A549 (cell line): ENCODE measurements at regions not wholly inside any gene's neighbourhood (a gene's known extent, or its start where the extent isn't known, plus 50 kb on each side); places are given as distances from the start of the nearest gene placed in this dataset.

Experiments
- ATAC-seq, 2 experiments: fragments of 200-7000 bp in 1 of 2; fragments of >200 bp in 1 of 2; cut with Nextera tagmentation in 1 of 2; cut with Tn5 transposase in 1 of 2; 3 replicates each; pipeline versions ENCODE4 v1.8.0 to v1.9.1; 2018 to 2020; ENCODE audit warnings: mild to moderate bottlenecking in 1 of 2, moderate library complexity in 1 of 2
- CTCF ChIA-PET: fragments of 300-600 bp; sonication (Branson Sonifier 250); formaldehyde crosslinking; extraction: SDS; loops from one replicate; lab custom pipeline; 2021; ENCODE audit warnings: antibody characterized with exemption, inconsistent platforms; lab: Yijun Ruan, JAX
- POLR2A ChIA-PET: fragments of 350-600 bp; formaldehyde crosslinking; extraction: SDS; loops from one replicate; lab custom pipeline; 2021; ENCODE audit warnings: antibody characterized with exemption, inconsistent platforms; lab: Yijun Ruan, JAX
- DNase-seq, 2 experiments: peaks; one replicate each; pipeline versions ENCODE4 v3.0.0 to v3.0.0-alpha.2; 2011 to 2016; ENCODE audit warnings: low read depth in 1 of 2, low spot score in 1 of 2
- FAIRE-seq: peaks from 2 replicates; lab custom pipeline; 2011; peaks lifted over from hg19 to GRCh38; lab: Jason Lieb, UNC
- H3K27ac ChIP-seq, 2 experiments: fragments of >200 bp; sonication (Bioruptor Twin); formaldehyde crosslinking; 3 replicates each; pipeline ENCODE4 v1.5.1; 2016 to 2017
- H3K4me1 ChIP-seq: fragments of >200 bp; sonication (Bioruptor Twin); formaldehyde crosslinking; 3 replicates; pipeline ENCODE4 v1.6.1; 2016
- H3K4me2 ChIP-seq: fragments of >200 bp; sonication (Bioruptor Twin); formaldehyde crosslinking; 3 replicates; pipeline ENCODE4 v1.6.1; 2016
- H3K4me3 ChIP-seq: fragments of >200 bp; sonication (Bioruptor Twin); formaldehyde crosslinking; 3 replicates; pipeline ENCODE4 v1.5.1; 2016
- H3K9me3 ChIP-seq: fragments of >200 bp; sonication (Bioruptor Twin); formaldehyde crosslinking; 3 replicates; pipeline ENCODE4 v1.6.1; 2016
- CBX2 ChIP-seq: fragments of 200-600 bp; sonication (generic); IDR thresholded peaks from 2 replicates; pipeline ENCODE4 v1.6.1; 2016; ENCODE audit warnings: low read depth, mild to moderate bottlenecking, borderline replicate concordance
- CBX8 ChIP-seq: fragments of 200-600 bp; sonication (generic); IDR thresholded peaks from 2 replicates; pipeline ENCODE4 v1.6.1; 2016
- CEBPB ChIP-seq, 2 experiments: fragments of >200 bp in 1 of 2; sonication (Bioruptor Twin) in 1 of 2; formaldehyde crosslinking in 1 of 2; IDR thresholded peaks; 2 replicates each; pipeline ENCODE4 v1.6.1; 2012 to 2016
- CHD2 ChIP-seq: fragments of 150-350 bp; IDR thresholded peaks from 2 replicates; pipeline ENCODE4 v1.6.1; 2014; ENCODE audit warnings: low read length; ENCODE audit not compliant: partially characterized antibody
- EHF ChIP-seq: fragments of 250-450 bp; sonication (Bioruptor Pico); IDR thresholded peaks from 2 replicates; pipeline ENCODE4 v1.5.0; 2020; ENCODE audit warnings: mild to moderate bottlenecking
- EHMT2 ChIP-seq: fragments of 200-600 bp; sonication (generic); IDR thresholded peaks from 2 replicates; pipeline ENCODE4 v1.6.1; 2016; ENCODE audit warnings: antibody characterized with exemption, low read depth, mild to moderate bottlenecking, moderate library complexity
- EP300 ChIP-seq, 2 experiments: fragments of >200 bp; sonication (Bioruptor Twin); formaldehyde crosslinking; IDR thresholded peaks; 2 replicates in 1 of 2; 3 replicates in 1 of 2; pipeline ENCODE4 v1.6.1; 2016 to 2017
- FOSB ChIP-seq: fragments of 250-450 bp; sonication (Bioruptor Pico); IDR thresholded peaks from 2 replicates; pipeline ENCODE4 v1.5.0; 2020; ENCODE audit warnings: mild to moderate bottlenecking, moderate library complexity
- FOSL2 ChIP-seq, 2 experiments: fragments of 450-650 bp in 1 of 2; fragments of >200 bp in 1 of 2; sonication (Bioruptor Twin) in 1 of 2; formaldehyde crosslinking; IDR thresholded peaks; 2 replicates each; pipeline versions ENCODE4 v1.5.0 to v1.6.1; 2016 to 2020; ENCODE audit warnings: mild to moderate bottlenecking in 1 of 2, moderate library complexity in 1 of 2
- FOXS1 ChIP-seq: fragments of 250-450 bp; sonication (Bioruptor Pico); IDR thresholded peaks from 2 replicates; pipeline ENCODE4 v1.5.0; 2020; ENCODE audit warnings: mild to moderate bottlenecking, moderate library complexity
- HEYL ChIP-seq: fragments of 250-450 bp; sonication (Bioruptor Pico); IDR thresholded peaks from 2 replicates; pipeline ENCODE4 v1.8.0; 2021; ENCODE audit warnings: mild to moderate bottlenecking, moderate library complexity
- HMGXB4 ChIP-seq: fragments of 250-450 bp; sonication (Bioruptor Pico); IDR thresholded peaks from 2 replicates; pipeline ENCODE4 v1.5.0; 2021; ENCODE audit warnings: mild to moderate bottlenecking, moderate library complexity, borderline replicate concordance
- HOXA7 ChIP-seq: fragments of 250-450 bp; sonication (Bioruptor Pico); IDR thresholded peaks from 2 replicates; pipeline ENCODE4 v1.5.0; 2020; ENCODE audit warnings: mild to moderate bottlenecking, moderate library complexity
- HOXB13 ChIP-seq: fragments of 250-450 bp; sonication (Bioruptor Pico); IDR thresholded peaks from 2 replicates; pipeline ENCODE4 v1.5.0; 2020; ENCODE audit warnings: low read depth, mild to moderate bottlenecking, moderate library complexity
- HOXB5 ChIP-seq: fragments of 250-450 bp; sonication (Bioruptor Pico); IDR thresholded peaks from 2 replicates; pipeline ENCODE4 v1.5.0; 2020; ENCODE audit warnings: mild to moderate bottlenecking, moderate library complexity
- JUN ChIP-seq, 2 experiments: fragments of >200 bp; sonication (Bioruptor Twin); formaldehyde crosslinking; IDR thresholded peaks; 2 replicates in 1 of 2; 3 replicates in 1 of 2; pipeline ENCODE4 v1.6.1; 2016 to 2017
- JUNB ChIP-seq: fragments of >200 bp; sonication (Bioruptor Twin); formaldehyde crosslinking; IDR thresholded peaks from 2 replicates; pipeline ENCODE4 v1.6.1; 2016
- MAFK ChIP-seq: fragments of 450-650 bp; IDR thresholded peaks from 2 replicates; pipeline ENCODE4 v1.6.1; 2014; ENCODE audit not compliant: partially characterized antibody
- MAZ ChIP-seq: fragments of 150-350 bp; IDR thresholded peaks from 2 replicates; pipeline ENCODE4 v1.6.1; 2014; ENCODE audit warnings: antibody characterized with exemption, low read depth, low read length, borderline replicate concordance
- NFE2L2 ChIP-seq: fragments of 150-350 bp; conservative IDR thresholded peaks from 2 replicates; pipeline ENCODE4 v1.6.1; 2014; ENCODE audit warnings: low read length
- NR3C1 ChIP-seq: fragments of >200 bp; sonication (Bioruptor Twin); formaldehyde crosslinking; IDR thresholded peaks from 3 replicates; pipeline ENCODE4 v1.6.1; 2017
- PHF8 ChIP-seq: fragments of 200-600 bp; sonication (generic); IDR thresholded peaks from 2 replicates; pipeline ENCODE4 v1.6.1; 2016; ENCODE audit warnings: low read depth, mild to moderate bottlenecking, antibody characterized with exemption, moderate library complexity, borderline replicate concordance
- POLR2A ChIP-seq: IDR thresholded peaks from 2 replicates; pipeline ENCODE4 v1.6.1; 2012; ENCODE audit warnings: mild to moderate bottlenecking, low read length
- RFX5 ChIP-seq: fragments of 450-650 bp; IDR thresholded peaks from 2 replicates; pipeline ENCODE4 v1.7.1; 2014; ENCODE audit warnings: antibody characterized with exemption, mild to moderate bottlenecking, moderate library complexity
- RNF2 ChIP-seq: fragments of 200-600 bp; sonication (generic); IDR thresholded peaks from 2 replicates; pipeline ENCODE4 v1.6.1; 2016; ENCODE audit warnings: low read depth, mild to moderate bottlenecking, antibody characterized with exemption, moderate library complexity, borderline replicate concordance
- SREBF2 ChIP-seq: fragments of 450-650 bp; IDR thresholded peaks from 2 replicates; pipeline ENCODE4 v1.6.1; 2014; ENCODE audit warnings: mild to moderate bottlenecking, moderate library complexity
- ZNF302 ChIP-seq: fragments of 250-450 bp; sonication (Bioruptor Pico); IDR thresholded peaks from 2 replicates; pipeline ENCODE4 v1.9.0; 2021; ENCODE audit warnings: inconsistent platforms, mild to moderate bottlenecking, moderate library complexity
- WGBS: methylation state at CpG from one replicate; pipeline ENCODE4 v1.1.6; 2017; ENCODE audit errors: missing lambda C conversion rate; 5-methylcytosine and 5-hydroxymethylcytosine counted together

DNA sequence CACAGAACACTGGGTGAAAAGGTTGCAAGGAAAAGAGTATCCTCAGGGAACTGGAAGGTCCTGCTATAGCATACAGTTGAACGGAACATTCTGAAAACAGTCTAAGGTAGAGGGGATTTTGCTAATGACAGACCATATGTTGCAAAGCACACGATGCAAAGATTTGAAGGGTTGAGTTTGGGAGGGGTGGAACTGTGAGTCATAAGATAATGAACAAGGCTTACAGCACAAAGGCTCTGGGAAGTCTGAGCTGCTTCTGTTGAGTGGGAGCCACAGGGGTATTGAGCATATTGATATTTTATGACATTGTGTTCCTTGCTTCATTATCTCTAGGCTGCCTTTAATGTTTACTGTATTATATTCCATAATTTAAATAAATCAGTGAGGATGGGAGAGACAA is 104.9 kb downstream of the PLPPR4 start (continued):
- no peak for TF ChIP-seq HMGXB4 (CRISPR knock-in tag)

DNA sequence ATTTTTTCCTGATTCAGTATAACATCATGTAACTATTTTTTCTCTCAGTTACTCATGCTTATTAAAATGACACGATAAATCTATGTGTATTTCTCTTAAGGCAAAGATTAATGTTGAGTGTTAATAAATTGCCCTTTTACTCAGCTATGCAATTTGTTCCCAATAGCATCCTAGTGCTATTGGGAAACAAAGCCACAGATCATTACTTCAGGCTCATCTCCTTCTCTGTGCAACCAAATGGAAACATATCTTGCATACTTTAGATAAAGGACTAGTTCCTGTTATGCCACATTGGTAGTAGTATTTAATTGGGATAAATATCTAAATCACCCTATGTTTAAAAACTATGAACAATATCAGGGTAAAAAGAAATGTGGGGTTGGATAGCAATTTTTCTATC is 106.2 kb downstream of the PLPPR4 start:
- no peak overlapping the region for H3K4me3 ChIP-seq
- POLR2A ChIA-PET = no interaction called here
- DNase-seq (no peak), ATAC-seq (no peak), FAIRE-seq (no peak)
- no peak overlapping the region for H3K4me2 ChIP-seq
- TF ChIP-seq CHD2 = no peak
- no peak for TF ChIP-seq CBX2
- no peak for TF ChIP-seq EHMT2
- no peak for TF ChIP-seq HOXB13 (CRISPR knock-in tag)
- no peak for TF ChIP-seq JUNB
- TF ChIP-seq HOXA7 (CRISPR knock-in tag) = no peak
- TF ChIP-seq MAFK = no peak
- no peak for TF ChIP-seq NR3C1
- TF ChIP-seq FOXS1 (CRISPR knock-in tag) = no peak
- no peak for TF ChIP-seq EHF (CRISPR knock-in tag)
- TF ChIP-seq CEBPB (IDR thresholded peaks at IDR 0.05) = no peak
- CTCF ChIA-PET = no interaction called here
- no peaks in the 10 kb centered on the region for H3K9me3 ChIP-seq
- H3K4me1 ChIP-seq = no peaks in the 10 kb centered on the region
- no peak overlapping the region for H3K27ac ChIP-seq
- WGBS = 6% methylated on average over 1 of the region's 1 CpG

GRCh38 chr1:99371413-99371812 is 107.1 kb downstream of the PLPPR4 start:
- TF ChIP-seq HEYL (no peak), MAZ (no peak), POLR2A (no peak), FOSB (CRISPR knock-in tag) (no peak), CEBPB (IDR thresholded peaks at IDR 0.05) (no peak), HOXB5 (CRISPR knock-in tag) (no peak), HMGXB4 (CRISPR knock-in tag) (no peak), PHF8 (no peak), CBX8 (no peak), SREBF2 (no peak), JUN (IDR thresholded peaks at IDR 0.05) (no peak), NFE2L2 (no peak), RNF2 (no peak), RFX5 (no peak), EHF (CRISPR knock-in tag) (no peak), FOSL2 (IDR thresholded peaks at IDR 0.05) (no peak), FOSL2 (CRISPR knock-in tag; IDR thresholded peaks at IDR 0.05) (no peak), ZNF302 (CRISPR knock-in tag) (no peak), EP300 (IDR thresholded peaks at IDR 0.05) (no peak)
- H3K4me2 ChIP-seq = no peak overlapping the region
- POLR2A ChIA-PET = no interaction called here
- H3K9me3 ChIP-seq = no peaks in the 10 kb centered on the region
- CTCF ChIA-PET = no interaction called here
- FAIRE-seq (no peak), DNase-seq (no peak), ATAC-seq (no peak)
- no peak overlapping the region for H3K4me3 ChIP-seq
- no peaks in the 10 kb centered on the region for H3K4me1 ChIP-seq
- no peak overlapping the region for H3K27ac ChIP-seq
- WGBS = 11% methylated on average over 1 of the region's 1 CpG
